ENCODE measurements at regions not wholly inside any gene's neighbourhood (a gene's known extent, or its start where the extent isn't known, plus 50 kb on each side); places are given as distances from the start of the nearest gene placed in this dataset.

DNA sequence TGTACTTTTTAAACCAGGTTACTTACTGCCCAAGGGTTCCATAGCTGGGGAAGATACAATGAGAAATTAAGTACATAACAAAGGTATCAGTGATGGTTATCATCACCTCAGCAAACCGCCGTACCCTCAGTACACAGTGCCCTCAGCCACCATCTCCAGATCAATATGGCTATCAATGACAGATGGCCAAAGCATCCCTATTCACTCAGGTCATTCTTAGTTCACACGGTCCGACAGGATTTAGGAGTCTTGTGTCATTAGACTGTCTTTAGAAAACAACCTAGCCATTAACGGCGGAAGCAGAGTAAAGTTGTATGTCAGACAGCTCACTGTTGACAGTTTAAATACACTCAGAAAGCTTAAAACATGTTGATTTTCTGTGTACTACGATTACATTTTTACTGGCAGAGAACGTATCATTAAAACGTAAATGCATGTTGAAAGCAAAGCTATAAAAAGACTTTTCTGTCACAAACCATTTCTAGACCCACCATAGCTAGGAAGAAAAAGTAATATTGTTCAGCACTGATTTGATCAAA is 106.9 kb downstream of the HOXA1 start:
- no peaks in the 10 kb centered on the region for H4K20me1 ChIP-seq (replicated peaks; ENCODE audit: control insufficient read depth, insufficient read depth, low read length)
- H3K4me1 ChIP-seq (replicated peaks in 1 of 2; ENCODE audit: control insufficient read depth in 2 of 2, insufficient read depth in 2 of 2, low read length in 2 of 2): no peaks in the 10 kb centered on the region
- FAIRE-seq (no peak), ATAC-seq (no peak), DNase-seq (ENCODE audit: extremely low read depth in 1 of 4, low spot score in 3 of 4) (no peak)
- H3K9ac ChIP-seq (ENCODE audit: insufficient read depth in 1 of 2, low read depth in 2 of 2, low read length in 2 of 2): no peak overlapping the region
- no peaks in the 10 kb centered on the region for H3K79me2 ChIP-seq (ENCODE audit: control insufficient read depth, insufficient read depth, low read length)
- H3K27ac ChIP-seq (ENCODE audit: extremely low read depth, low read depth, low read length): no peak overlapping the region
- no peaks in the 10 kb centered on the region; a peak in 1 of 5 replicates for H3K27me3 ChIP-seq (ENCODE audit: control insufficient read depth in 2 of 2, insufficient read depth in 2 of 2, low read length in 2 of 2)
- BruUV-seq (replicated peaks): no TSS peak
- 1% methylated on average over 9 of the region's 9 CpGs for WGBS (ENCODE audit: insufficient coverage, low coverage, missing lambda C conversion rate)
- H3K9me1 ChIP-seq (ENCODE audit: control insufficient read depth, insufficient read depth, low read length): no peaks in the 10 kb centered on the region
- no peak for TF ChIP-seq TAF7 (tag; IDR thresholded peaks at IDR 0.05)
- TF ChIP-seq, protein P1, sequence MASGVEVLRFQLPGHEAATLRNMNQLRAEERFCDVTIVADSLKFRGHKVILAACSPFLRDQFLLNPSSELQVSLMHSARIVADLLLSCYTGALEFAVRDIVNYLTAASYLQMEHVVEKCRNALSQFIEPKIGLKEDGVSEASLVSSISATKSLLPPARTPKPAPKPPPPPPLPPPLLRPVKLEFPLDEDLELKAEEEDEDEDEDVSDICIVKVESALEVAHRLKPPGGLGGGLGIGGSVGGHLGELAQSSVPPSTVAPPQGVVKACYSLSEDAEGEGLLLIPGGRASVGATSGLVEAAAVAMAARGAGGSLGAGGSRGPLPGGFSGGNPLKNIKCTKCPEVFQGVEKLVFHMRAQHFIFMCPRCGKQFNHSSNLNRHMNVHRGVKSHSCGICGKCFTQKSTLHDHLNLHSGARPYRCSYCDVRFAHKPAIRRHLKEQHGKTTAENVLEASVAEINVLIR (CRISPR knock-in tag; IDR thresholded peaks at IDR 0.05): no peak
- TF ChIP-seq NR2C1 (IDR thresholded peaks at IDR 0.05): no peak
- no peak for TF ChIP-seq NR2C1 (tag; IDR thresholded peaks at IDR 0.05)
- TF ChIP-seq NONO (IDR thresholded peaks at IDR 0.05; ENCODE audit: low read depth in 2 of 2, low read length in 1 of 2): no peak
- no peak for TF ChIP-seq ZFPM2 (CRISPR knock-in tag; IDR thresholded peaks at IDR 0.05)
- no peak for TF ChIP-seq KHSRP (IDR thresholded peaks at IDR 0.05)
- TF ChIP-seq NFIX (CRISPR knock-in tag; IDR thresholded peaks at IDR 0.05; ENCODE audit: low read depth): no peak
- TF ChIP-seq RERE (CRISPR knock-in tag; IDR thresholded peaks at IDR 0.05; ENCODE audit: borderline replicate concordance): no peak
- no peak for TF ChIP-seq SMAD3 (CRISPR knock-in tag; conservative IDR thresholded peaks at IDR 0.05)
- no peak for TF ChIP-seq ZNF316 (IDR thresholded peaks at IDR 0.05)
- TF ChIP-seq HOXB6 (CRISPR knock-in tag; IDR thresholded peaks at IDR 0.05; ENCODE audit: borderline replicate concordance): no peak
- no peak for TF ChIP-seq RB1 (IDR thresholded peaks at IDR 0.05; ENCODE audit: low read depth)
- intact Hi-C loops (cut with micrococcal nuclease): loop anchor here (10.0 kb wide), 1 partner anchor 916 kb away; no protein-coding TSS in a partner anchor
- POLR2A ChIA-PET: no interaction called here
- in situ Hi-C loops (cut with MboI): no loop called here
- no peak overlapping the region for H3K4me3 ChIP-seq
- no peaks in the 10 kb centered on the region for H3K9me3 ChIP-seq (replicated peaks; ENCODE audit: control insufficient read depth, insufficient read depth, low read depth, low read length)
- H3K36me3 ChIP-seq (ENCODE audit: control insufficient read depth, insufficient read depth, low read length): no peaks in the 10 kb centered on the region
- no peak overlapping the region for H2AFZ ChIP-seq (ENCODE audit: low read depth, low read length)
- CTCF ChIA-PET (ENCODE audit: low intra/inter-chr PET ratio): no interaction called here
- no peak overlapping the region for H3K4me2 ChIP-seq (ENCODE audit: insufficient read depth, low read length)

Data from K562 (cell line).